Smooth muscle cell (in vitro differentiated cells): ENCODE measurements at regions not wholly inside any gene's neighbourhood (a gene's known extent, or its start where the extent isn't known, plus 50 kb on each side); places are given as distances from the start of the nearest gene placed in this dataset.

Source experiments
- DNase-seq: peaks from one replicate; lab custom pipeline; 2025; ENCODE audit not compliant: unreplicated experiment; lab: John Stamatoyannopoulos, UW
- H2AFZ ChIP-seq: fragments of 200-600 bp; sonication (generic); 2 replicates; pipeline ENCODE4 v1.6.0; 2016; ENCODE audit warnings: antibody characterized with exemption, low read depth, mild to moderate bottlenecking
- H3F3A ChIP-seq: fragments of 200-600 bp; sonication (generic); 2 replicates; pipeline ENCODE4 v1.6.0; 2017; ENCODE audit warnings: antibody characterized with exemption, low read depth
- H3K27ac ChIP-seq: fragments of 200-600 bp; sonication (generic); 2 replicates; pipeline ENCODE4 v1.5.1; 2016; ENCODE audit warnings: low read depth, mild to moderate bottlenecking
- H3K27me3 ChIP-seq: fragments of 200-600 bp; sonication (generic); 2 replicates; pipeline ENCODE4 v1.6.1; 2016; ENCODE audit warnings: low read depth, mild to moderate bottlenecking
- H3K36me3 ChIP-seq: fragments of 200-600 bp; sonication (generic); 2 replicates; pipeline ENCODE4 v1.5.1; 2016; ENCODE audit warnings: low read depth
- H3K4me1 ChIP-seq: fragments of 200-600 bp; sonication (generic); 2 replicates; pipeline ENCODE4 v1.5.1; 2016; ENCODE audit warnings: low read depth
- H3K4me2 ChIP-seq: fragments of 200-600 bp; sonication (generic); 2 replicates; pipeline ENCODE4 v1.6.0; 2016; ENCODE audit warnings: mild to moderate bottlenecking
- H3K4me3 ChIP-seq: fragments of 200-600 bp; sonication (generic); 2 replicates; pipeline ENCODE4 v1.5.1; 2016; ENCODE audit warnings: mild to moderate bottlenecking
- H3K79me2 ChIP-seq: fragments of 200-600 bp; sonication (generic); 2 replicates; pipeline ENCODE4 v1.6.0; 2016; ENCODE audit warnings: low read depth, mild to moderate bottlenecking
- H3K9ac ChIP-seq: fragments of 200-600 bp; sonication (generic); 2 replicates; pipeline ENCODE4 v1.6.0; 2016; ENCODE audit warnings: low read depth
- H3K9me3 ChIP-seq: fragments of 200-600 bp; sonication (generic); replicated peaks from 2 replicates; pipeline ENCODE4 v1.5.1; 2016; ENCODE audit warnings: low read depth
- H4K20me1 ChIP-seq: fragments of 200-600 bp; sonication (generic); 2 replicates; pipeline ENCODE4 v1.6.0; 2016; ENCODE audit warnings: low read depth
- CTCF ChIP-seq: fragments of 200-600 bp; sonication (generic); IDR thresholded peaks from 2 replicates; pipeline ENCODE4 v1.5.1; 2017; ENCODE audit warnings: borderline replicate concordance, mild to moderate bottlenecking, antibody characterized with exemption; ENCODE audit not compliant: insufficient read depth, poor library complexity, severe bottlenecking
- WGBS: methylation state at CpG from one replicate; pipeline ENCODE4 v1.1.7; 2016; ENCODE audit warnings: low lambda C conversion rate; 5-methylcytosine and 5-hydroxymethylcytosine counted together

DNA sequence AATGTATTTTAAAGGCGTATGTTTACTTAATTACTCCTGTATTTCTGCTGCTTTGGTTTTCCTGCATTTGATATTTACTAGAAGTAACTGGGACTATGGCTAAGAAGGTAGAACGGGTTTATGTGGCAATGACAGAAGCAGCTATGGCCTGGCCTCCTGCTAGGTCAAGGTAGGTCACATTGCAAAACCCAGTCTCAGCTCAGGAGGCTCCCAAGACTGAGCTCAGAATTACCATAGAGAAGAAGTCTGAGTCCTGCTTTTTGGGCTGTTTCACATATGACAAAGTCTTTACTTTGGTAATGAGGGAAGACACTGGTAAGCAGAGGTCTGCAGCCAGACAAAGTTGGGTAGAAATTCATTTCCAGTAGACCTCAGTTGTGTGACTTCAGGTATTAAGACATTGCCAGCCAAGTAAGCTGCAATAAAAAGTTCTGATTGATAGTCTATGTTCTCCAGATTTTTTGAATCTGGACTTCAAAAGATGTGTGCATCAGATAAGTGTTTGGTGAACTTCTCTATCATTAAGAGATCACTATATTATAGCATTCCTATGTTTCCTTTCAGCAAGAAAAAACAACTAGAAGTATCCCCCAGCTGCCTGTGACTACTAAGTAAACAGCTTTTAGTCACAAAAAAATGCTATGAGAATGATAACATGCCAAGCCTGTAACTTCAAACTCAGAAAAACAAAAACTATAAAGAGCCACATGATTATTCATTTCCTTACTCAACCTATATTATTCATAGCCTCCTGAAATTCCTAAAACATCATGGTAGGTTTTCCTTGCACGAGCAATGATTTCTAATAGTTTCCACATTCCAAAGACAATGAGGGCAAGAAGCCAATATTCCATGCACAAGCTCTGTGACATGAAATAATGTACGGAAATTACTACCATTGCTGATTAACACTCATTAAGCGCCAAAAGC, 312.3 kb downstream of the HAO1 start:
- DNase-seq: no peak
- no peak overlapping the region for H3K27ac ChIP-seq
- no peaks in the 10 kb centered on the region for H3K36me3 ChIP-seq
- no peaks in the 10 kb centered on the region for H3F3A ChIP-seq
- no peaks in the 10 kb centered on the region for H3K9me3 ChIP-seq
- H3K4me1 ChIP-seq: no peaks in the 10 kb centered on the region
- H2AFZ ChIP-seq: no peak overlapping the region
- no peaks in the 10 kb centered on the region for H4K20me1 ChIP-seq
- 87% methylated on average over 5 of the region's 5 CpGs for WGBS
- no peak overlapping the region for H3K9ac ChIP-seq
- no peak overlapping the region for H3K4me2 ChIP-seq
- no peak overlapping the region for H3K4me3 ChIP-seq
- no peaks in the 10 kb centered on the region for H3K27me3 ChIP-seq
- H3K79me2 ChIP-seq: no peaks in the 10 kb centered on the region
- TF ChIP-seq CTCF: no peak

DNA sequence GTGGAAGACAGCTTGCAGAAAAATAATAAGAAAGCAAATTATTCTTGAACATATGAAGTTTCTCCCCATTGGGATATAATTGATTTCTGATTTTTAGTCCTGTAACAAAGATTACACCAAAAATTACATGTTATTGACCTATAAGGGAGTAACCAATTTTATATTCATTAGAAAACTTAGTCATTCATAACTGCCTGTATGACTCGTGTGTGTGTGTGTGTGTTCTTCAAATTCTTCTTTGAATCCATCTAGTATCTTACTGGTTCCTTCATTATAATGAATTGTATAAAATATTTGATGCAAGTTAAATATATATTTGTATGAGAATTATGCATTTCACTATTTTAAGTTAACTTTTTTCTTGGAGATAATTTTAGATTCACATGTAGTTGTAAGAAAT, 310.4 kb downstream of the HAO1 start:
- Histone ChIP-seq H3K9me3 (no peaks in the 10 kb centered on the region), H3K27me3 (no peaks in the 10 kb centered on the region), H3K36me3 (no peaks in the 10 kb centered on the region), H3K79me2 (no peaks in the 10 kb centered on the region), H2AFZ (no peak overlapping the region), H3K4me3 (no peak overlapping the region), H3F3A (no peaks in the 10 kb centered on the region), H3K4me2 (no peak overlapping the region), H4K20me1 (no peaks in the 10 kb centered on the region), H3K4me1 (no peaks in the 10 kb centered on the region), H3K9ac (no peak overlapping the region), H3K27ac (no peak overlapping the region)
- WGBS: 74% methylated on average over 1 of the region's 1 CpG
- TF ChIP-seq CTCF: no peak
- no peak for DNase-seq

- no peak overlapping the region for H3K4me2 ChIP-seq
- no peak overlapping the region for H3K27ac ChIP-seq
- H3K9ac ChIP-seq: no peak overlapping the region
- H3F3A ChIP-seq: no peaks in the 10 kb centered on the region
- DNase-seq: no peak
- H3K36me3 ChIP-seq: no peaks in the 10 kb centered on the region
- no peak for TF ChIP-seq CTCF
- no peaks in the 10 kb centered on the region for H3K4me1 ChIP-seq
- no peaks in the 10 kb centered on the region for H3K79me2 ChIP-seq
- H3K9me3 ChIP-seq: no peaks in the 10 kb centered on the region
- no peaks in the 10 kb centered on the region for H4K20me1 ChIP-seq
- no peak overlapping the region for H2AFZ ChIP-seq
- H3K4me3 ChIP-seq: no peak overlapping the region
- H3K27me3 ChIP-seq: no peaks in the 10 kb centered on the region
Observed at GRCh38 chr20:7637184-7637583, 303.1 kb downstream of the HAO1 start.
